DMS53 (cell line): ENCODE measurements at regions not wholly inside any gene's neighbourhood (a gene's known extent, or its start where the extent isn't known, plus 50 kb on each side); places are given as distances from the start of the nearest gene placed in this dataset.

Source experiments
- DNase-seq: peaks from one replicate; lab custom pipeline; 2025; lab: John Stamatoyannopoulos, UW

- no peak for DNase-seq
Observed at GRCh38 chr10:120285408-120285807, 171.6 kb upstream of the PLPP4 start.

DNA sequence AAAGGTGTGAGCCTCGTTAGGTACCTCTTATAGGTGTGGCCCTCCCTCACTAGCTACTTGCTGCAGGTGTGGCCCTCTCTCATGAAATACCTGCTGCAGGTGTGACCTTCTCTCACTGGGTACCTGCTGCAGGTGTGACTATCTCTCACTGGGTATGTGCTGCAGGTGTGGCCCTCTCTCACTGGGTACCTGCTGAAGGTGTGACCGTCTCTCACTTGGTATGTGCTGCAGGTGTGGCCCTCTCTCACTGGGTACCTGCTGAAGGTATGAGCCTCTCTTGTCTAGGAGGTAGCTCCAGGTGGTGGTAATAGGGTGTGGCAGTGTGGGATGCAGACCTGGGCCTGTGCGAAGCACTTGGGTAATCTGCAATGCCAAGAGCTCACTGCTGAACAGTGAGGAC lies 170.7 kb upstream of the PLPP4 start:
- no peak for DNase-seq

DNA sequence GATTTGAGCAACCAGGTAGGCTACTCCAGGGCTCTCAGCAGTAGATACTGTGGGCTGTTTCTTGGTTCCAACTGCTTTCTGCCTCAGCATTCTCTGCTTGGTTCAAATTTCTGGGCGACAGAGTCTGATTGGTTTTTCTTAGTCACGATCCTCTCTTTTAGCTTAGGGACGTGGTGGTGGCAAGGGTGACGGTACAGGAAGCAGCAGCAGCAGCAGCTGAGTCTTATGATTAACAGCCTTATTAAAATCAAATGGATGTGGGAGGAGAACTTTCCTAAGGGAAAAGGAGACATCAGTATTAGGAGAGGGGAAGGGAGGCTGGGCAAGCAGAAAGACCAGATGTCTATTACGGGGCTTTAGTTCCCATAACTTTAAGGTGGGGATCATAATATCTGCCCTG lies 156.5 kb upstream of the PLPP4 start:
- DNase-seq: no peak

DNA sequence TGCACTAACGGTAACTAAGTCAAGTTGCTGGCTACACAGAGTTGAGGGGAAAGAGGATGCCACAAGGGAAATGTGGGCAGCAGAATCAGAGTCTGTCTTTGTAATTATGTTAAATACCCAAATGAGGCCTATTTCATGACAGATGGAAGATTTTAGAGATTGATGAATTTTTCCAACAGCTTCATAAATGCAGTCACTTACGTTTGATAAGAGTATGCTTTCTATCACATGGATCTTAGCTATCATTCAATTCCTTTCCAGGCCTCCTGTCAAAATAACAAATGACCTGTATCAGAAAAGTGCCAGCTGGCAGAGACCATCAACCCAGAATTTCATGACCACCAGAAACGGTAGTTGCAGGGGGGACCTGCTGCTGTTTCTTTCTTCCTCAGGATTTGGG lies 148.4 kb upstream of the PLPP4 start:
- DNase-seq: no peak

- no peak for DNase-seq
Observed at GRCh38 chr10:120313715-120314114, 143.3 kb upstream of the PLPP4 start.

DNA sequence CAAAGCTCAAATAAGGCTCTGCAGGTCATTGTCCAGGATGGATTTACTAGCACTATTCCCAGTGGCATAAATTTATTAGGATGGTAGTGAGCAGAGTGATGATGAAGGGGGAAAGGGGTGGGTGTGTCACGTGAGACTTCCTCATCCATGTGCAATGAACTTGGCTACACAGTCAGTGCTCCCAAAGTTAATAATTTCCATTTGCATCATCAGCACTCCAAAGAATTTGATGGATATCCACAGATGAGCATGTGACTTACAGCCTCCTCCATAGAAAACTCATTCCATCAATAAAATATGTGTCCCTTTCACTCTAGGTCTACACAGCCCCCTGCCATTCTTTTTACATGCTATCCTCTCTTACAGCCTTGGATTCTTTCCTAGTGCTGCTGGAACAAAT lies 142.6 kb upstream of the PLPP4 start:
- DNase-seq: no peak

DNA sequence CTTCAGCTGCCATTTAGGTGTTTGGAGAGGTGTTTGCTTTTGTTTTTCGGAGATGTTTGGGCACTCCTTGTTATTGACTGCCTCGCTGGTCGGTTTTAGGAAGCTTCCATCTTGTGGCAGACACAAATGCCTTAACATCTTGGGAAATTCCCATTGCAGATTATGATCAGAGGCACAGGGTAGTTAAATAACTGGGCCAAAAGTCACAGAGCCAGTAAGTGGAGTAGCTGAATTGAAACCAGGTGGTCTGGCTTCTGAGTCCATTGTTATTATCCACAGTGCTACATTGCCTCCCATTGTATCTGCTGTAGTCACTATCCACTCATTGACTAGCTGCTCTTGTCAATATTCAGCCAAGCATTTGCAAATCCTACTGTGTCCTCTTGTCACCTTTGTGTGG lies 138.2 kb upstream of the PLPP4 start:
- DNase-seq: no peak

GRCh38 chr10:120327675-120328074 lies 129.4 kb upstream of the PLPP4 start:
- DNase-seq: no peak

- DNase-seq: no peak
Observed at GRCh38 chr10:120328647-120329046, 128.4 kb upstream of the PLPP4 start.

DNA sequence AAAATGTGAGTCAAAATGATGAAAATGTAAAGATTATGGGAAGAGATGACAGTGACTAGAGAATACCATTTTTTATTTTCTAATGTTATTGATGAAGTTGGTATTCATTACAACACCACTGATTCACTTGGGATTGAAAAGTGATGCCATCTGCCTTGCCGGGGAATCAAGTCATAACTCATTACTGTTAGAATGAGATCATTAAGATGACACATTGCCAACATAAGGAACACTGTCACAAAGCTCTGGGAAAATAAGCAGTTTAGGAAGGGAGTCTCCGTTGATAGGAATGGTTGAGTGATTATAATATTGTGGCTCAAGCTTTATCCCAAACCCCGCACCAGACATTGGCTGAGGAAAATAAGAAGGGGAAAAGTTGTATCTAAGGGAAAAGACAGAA lies 121.5 kb upstream of the PLPP4 start:
- no peak for DNase-seq

GRCh38 chr10:120336306-120336910 lies 120.6 kb upstream of the PLPP4 start:
- no peak for DNase-seq

DNA sequence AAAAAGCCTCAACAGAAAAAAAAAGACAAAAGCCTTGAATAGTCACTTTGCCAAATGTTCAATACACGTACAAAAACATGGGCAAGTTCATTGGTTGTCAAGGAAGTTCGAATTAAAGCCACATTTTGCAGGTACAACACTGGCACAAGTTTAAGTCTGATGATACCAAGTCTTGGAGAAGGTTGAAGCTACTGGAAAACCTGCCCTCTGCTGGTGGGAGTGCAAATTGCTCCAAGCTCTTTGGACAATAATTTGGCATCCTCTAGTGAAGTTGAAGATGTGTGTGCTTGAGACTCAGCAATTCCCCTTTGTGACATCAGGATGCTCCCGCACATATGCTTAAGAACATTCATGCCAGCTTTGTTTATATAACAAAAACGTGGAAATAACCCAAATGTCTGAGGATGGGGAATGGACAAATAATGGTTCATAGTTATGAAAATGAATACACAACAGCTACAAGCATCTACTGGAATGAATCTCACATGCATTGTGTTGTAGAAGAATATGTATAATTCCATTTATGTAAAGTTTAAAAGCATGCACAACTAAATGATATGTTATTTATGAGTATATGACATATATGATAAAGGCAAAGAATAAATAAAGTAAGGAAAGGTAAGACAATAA lies 120.0 kb upstream of the PLPP4 start:
- DNase-seq: peak; percentile 64

- DNase-seq: no peak
Observed at GRCh38 chr10:120342115-120342714, 114.8 kb upstream of the PLPP4 start.

- DNase-seq: no peak
Observed at GRCh38 chr10:120345186-120345585, 111.8 kb upstream of the PLPP4 start.

- no peak for DNase-seq
Observed at GRCh38 chr10:120347644-120348043, 109.4 kb upstream of the PLPP4 start.

GRCh38 chr10:120349069-120349468 lies 108.0 kb upstream of the PLPP4 start:
- DNase-seq: no peak

GRCh38 chr10:120355425-120355824 lies 101.6 kb upstream of the PLPP4 start:
- no peak for DNase-seq

DNA sequence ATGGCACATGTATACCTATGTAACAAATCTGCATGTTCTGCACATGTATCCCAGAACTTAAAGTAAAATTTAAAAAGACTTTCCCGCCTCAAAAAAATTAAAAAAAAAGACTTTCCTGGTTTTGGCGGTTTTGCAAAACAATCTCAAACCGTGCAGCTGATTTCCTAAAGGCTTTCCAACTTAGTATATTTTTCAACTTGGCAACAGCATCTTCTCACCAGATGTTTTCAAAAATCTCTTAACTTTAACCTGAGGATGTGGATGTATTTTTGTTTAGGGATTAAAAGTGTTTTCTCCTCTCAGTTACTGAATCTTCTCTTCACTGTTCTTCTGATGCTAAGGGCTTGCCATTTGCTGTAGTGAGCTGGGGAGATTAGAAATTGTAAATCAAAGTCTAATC lies 96.5 kb upstream of the PLPP4 start:
- no peak for DNase-seq

DNA sequence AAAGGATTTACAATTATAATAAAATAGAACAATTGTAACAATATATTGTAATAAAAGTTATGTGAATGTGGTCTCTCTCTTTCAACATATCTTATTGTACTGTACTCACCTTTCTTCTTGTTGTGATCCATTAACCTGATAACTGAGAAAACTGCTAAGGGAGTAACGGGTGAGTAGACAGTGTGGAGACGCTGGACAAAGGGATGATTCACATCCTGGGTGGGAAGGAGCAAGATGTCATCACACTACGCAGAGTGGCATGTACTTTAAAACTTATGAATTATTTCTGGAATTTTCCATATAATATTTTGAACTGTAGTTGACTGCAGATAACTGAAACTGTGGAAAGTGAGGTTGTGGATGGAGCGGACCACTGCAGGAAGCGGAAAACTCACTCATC lies 91.2 kb upstream of the PLPP4 start:
- DNase-seq: no peak

DNA sequence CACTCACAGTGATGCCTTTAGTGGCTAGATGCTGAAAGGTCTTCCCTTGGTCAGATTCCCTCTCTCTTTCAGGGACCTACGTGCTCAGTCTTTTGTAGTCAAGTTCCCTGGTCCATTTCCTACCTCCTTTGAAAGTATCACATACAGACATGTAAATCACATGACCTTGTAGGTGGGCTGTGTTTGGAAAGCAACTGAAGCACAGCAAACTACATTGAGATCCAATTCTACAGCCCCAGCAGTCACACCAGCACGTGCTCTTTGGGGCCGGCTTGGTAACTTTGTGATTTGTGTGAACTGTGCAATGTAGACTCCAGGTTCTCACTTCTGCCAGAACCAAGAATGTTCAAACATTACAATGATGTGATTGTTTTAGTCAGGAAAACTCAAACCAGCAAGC lies 89.7 kb upstream of the PLPP4 start:
- DNase-seq: no peak

- no peak for DNase-seq
Observed at GRCh38 chr10:120368338-120368737, 88.7 kb upstream of the PLPP4 start.

DNA sequence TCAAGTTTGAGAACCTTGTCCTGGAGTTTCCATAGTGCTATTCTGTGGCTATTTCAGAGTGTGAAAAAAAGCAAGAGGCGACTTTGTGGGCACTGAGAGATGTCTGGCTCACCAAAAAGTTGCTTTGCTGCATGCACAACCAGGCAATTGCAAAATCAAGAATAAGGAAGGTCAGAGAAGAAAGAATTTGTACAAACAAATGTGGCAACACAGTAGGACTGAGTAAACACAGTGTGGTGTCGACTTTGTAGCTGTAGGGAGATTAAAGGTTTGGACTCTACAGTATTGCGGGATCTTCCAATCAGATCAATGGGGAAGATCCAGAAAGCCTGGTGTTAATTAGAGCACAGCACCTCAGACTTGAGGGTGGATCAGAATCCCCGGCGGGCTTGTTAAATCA lies 88.1 kb upstream of the PLPP4 start:
- DNase-seq: no peak

DNA sequence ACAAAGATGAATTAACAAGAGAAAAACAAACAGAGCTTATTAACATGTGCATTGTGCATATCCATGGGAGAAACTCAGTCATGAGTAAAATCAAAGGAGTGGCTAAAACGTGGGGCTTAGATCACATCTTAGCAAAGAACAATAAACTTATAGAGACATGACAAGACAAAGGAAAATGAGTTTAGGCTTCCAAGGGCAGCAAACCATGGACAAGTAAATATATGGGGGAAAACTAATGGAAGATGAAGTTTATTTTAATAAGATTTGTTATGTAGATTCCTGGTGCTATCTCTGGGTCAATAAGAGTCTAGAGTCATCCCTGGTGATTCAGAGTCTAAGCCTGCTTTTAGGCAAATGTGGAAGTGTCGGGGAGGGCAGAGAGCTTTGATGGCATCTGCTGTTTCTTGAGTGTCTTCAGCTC lies 87.2 kb upstream of the PLPP4 start:
- no peak for DNase-seq

- DNase-seq: no peak
Observed at GRCh38 chr10:120371856-120372255, 85.2 kb upstream of the PLPP4 start.
